Right lobe of liver (tissue), 4 donors: ENCODE measurements at regions not wholly inside any gene's neighbourhood (a gene's known extent, or its start where the extent isn't known, plus 50 kb on each side); places are given as distances from the start of the nearest gene placed in this dataset.

Experiments used
- CTCF ChIP-seq, 4 donors: fragments of 200-600 bp in 3 of 4; fragments of 450-650 bp in 1 of 4; IDR thresholded peaks; one replicate each; pipeline versions ENCODE4 v1.5.1 to v1.8.0; 2016 to 2022; ENCODE audit warnings: antibody characterized with exemption in 4 of 4, mild to moderate bottlenecking in 2 of 4
- POLR2A ChIP-seq: fragments of 450-650 bp; IDR thresholded peaks from one replicate; pipeline ENCODE4 v1.6.1; 2017; ENCODE audit warnings: antibody characterized with exemption, mild to moderate bottlenecking
- donor health status: DM: no; HTN: no; CAD: no.
- donor health status: DM: no; HTN: no; CAD: no.
- donor health status: DM: no; HTN: yes; CAD: no.

- TF ChIP-seq CTCF (IDR thresholded peaks at IDR 0.05), result no peak
- no peak for TF ChIP-seq POLR2A
Observed at GRCh38 chr17:72575542-72576233, 454.9 kb downstream of the SOX9 start.
